NCI-H1417 (cell line): ENCODE measurements at regions not wholly inside any gene's neighbourhood (a gene's known extent, or its start where the extent isn't known, plus 50 kb on each side); places are given as distances from the start of the nearest gene placed in this dataset.

Experiments used
- DNase-seq, 3 experiments: peaks; one replicate each; lab custom pipeline; 2025; lab: John Stamatoyannopoulos, UW

DNA sequence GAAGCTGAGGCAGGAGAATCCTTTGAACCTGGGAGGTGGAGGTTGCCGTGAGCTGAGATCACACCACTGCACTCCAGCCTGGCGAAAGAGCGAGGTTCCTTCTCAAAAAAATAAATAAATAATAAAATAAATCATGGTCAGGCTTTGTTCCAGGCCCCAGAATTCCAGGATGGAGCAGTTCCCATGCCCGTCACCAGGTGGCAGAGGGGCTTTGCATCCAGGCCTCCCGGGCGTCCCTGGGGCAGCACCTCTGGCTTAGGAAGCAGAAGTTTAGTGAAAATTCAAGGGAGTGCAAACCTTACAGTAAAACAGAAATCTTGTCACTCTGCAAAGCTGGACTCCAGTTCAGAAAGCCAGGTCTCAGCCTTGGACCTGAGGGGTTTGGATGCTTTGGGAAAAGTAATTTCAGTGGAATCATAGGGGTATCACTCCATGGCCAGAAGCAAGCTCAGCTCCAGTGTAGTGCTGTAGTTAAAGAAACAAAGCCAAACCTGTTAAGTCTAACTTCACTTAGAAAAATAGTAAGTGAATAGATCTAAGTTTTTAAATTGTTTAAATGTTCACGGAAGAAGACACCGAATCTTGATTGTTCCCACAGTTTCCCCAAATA, 512.7 kb downstream of the CMPK2 start:
- peak; percentile 55 to 72 (median 61) for DNase-seq

GRCh38 chr2:6353669-6354068, 512.0 kb downstream of the CMPK2 start:
- DNase-seq, result no peak

GRCh38 chr2:6354546-6354945, 511.2 kb downstream of the CMPK2 start:
- no peak for DNase-seq

- peak in 1 of 3 experiments; percentile 7 for DNase-seq
Observed at GRCh38 chr2:6355886-6356761, 509.6 kb downstream of the CMPK2 start.

DNA sequence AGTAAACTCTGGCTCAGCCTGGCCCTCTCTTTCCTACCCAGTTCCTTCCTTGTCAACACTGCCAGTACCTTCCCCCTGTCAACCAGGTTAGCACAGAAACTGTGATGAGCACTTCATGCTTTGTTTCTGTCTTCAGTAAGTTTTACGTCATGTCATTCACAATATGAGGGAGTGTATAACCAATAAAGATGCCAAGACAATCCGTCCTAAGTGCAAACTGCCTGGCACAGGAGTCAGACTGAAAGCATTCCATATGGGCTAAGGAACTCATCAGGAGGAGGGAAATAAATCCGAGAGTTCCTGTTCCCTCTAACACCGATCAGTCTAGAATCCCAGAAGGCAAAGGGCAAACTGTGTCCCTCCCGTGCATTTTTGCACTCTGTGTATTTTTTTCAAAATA, 507.2 kb downstream of the CMPK2 start:
- DNase-seq, result no peak

- no peak for DNase-seq
Observed at GRCh38 chr2:6358985-6359384, 506.7 kb downstream of the CMPK2 start.

DNA sequence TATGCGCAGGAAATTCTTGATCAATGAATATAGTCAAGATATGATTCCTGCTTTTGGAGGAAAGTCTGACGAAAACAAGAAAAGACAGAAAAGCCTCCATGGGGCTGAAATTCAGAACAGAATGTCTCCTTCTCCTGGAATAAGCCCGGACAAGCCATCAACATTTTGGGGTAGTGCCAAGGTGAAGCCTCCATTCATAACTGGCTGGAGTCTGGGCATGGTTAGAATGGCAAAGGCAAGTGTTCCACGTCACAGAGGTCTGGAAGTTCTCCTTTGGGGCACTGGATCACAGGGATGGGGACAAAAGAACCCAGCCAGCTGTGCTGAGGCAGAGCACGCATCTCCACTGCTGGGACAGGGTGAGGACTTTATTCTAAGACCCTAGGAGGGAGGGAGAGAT, 505.7 kb downstream of the CMPK2 start:
- DNase-seq, result no peak

- no peak for DNase-seq
Observed at GRCh38 chr2:6362671-6363450, 502.8 kb downstream of the CMPK2 start.

DNA sequence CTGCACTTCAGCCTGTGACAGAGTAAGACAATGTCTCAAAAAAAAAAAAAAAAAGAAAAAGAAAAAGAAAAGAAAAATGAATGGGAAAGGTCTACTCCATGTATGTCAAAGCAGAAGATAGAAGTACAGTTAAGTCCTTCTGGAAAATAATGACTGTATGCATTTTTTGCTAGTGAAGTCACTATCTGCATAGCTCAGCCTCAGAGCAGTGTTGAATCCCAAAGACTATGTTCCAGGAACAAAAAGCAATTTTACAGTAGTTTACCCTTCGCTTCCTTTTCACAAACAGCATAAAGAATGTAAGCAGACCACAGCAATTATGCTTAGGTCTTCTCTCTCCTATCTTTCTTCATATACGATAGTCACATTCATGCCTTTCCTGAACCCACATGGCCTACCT, 497.4 kb downstream of the CMPK2 start:
- no peak for DNase-seq

DNA sequence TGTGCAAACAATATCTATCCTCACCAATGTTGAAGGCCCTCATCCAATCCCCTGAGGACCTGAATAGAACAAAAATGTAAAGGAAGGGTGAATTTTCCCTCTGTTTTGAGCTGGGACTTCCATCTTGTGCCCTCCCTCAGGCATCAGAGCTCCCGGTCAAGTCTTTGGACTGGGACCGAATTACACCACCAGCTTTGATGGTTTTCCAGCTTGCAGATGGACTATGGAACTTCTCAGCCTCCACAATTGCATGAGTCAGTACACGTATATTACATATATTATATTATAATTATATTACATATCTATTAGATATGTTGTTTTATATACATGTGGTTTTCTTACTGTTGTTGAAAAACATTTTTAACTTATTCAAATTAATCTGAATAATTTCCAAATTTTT, 496.4 kb downstream of the CMPK2 start:
- DNase-seq, result no peak

GRCh38 chr2:6370753-6371551, 494.8 kb downstream of the CMPK2 start:
- no peak for DNase-seq

- no peak for DNase-seq
Observed at GRCh38 chr2:6372317-6372901, 493.3 kb downstream of the CMPK2 start.

DNA sequence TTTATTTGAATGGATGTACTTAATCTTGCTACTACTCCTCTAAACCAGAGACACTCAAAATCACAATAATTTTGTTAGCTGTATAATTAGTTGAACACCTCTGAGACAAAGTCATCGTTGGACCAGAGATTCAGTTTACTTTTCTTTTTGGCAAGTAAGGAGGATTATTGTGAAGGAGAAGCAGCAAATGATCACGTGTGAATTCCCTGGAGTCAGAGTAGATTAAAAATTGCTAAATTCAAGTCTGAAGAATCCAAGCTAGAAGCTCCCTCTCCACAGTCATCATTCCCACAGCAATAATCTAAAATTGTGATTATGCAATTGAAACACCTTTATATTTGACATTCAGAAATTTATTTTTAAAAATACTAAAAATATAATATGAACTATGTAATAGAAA, 484.4 kb downstream of the CMPK2 start:
- DNase-seq, result no peak

GRCh38 chr2:6384341-6384740, 481.4 kb downstream of the CMPK2 start:
- DNase-seq, result peak in 2 of 3 experiments; percentile 40 to 66

DNA sequence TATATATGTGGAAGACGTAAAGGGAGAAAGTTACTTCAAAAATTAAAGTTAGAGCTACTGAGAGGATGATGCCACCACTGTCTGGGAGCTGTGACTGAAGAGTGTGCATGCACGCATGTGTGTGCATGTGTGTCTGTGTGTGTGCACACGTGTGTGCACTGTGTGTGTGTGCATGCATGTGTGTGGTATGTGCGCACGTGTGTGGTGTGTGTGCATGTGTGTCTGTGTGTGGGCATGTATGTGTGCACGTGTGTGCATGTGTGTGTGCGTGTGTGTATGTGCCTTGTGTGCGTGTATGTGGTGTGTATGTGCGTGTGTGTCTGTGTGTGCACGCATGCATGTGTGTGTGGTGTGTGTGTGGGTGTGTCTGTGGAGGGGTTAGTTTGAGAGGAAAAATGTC, 473.4 kb downstream of the CMPK2 start:
- no peak for DNase-seq

DNA sequence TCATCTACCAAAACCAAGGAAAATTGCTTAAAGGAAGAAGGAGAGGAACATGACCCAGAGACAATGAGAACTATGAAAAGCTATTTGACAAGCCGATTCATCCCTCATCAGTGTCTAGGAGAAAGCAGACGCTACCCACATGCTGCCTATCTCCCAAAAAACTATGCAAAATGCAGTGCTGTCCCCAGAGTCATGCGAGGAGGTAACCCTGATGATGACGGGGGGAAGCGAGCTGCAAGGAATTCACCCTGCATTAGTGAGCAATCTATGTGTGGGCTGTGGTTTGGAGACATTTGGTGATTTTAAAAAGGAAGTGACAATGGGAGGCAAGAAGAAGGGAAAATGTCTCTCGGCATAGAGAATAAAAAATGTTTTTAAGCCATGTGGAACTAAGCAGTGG, 472.7 kb downstream of the CMPK2 start:
- no peak for DNase-seq

DNA sequence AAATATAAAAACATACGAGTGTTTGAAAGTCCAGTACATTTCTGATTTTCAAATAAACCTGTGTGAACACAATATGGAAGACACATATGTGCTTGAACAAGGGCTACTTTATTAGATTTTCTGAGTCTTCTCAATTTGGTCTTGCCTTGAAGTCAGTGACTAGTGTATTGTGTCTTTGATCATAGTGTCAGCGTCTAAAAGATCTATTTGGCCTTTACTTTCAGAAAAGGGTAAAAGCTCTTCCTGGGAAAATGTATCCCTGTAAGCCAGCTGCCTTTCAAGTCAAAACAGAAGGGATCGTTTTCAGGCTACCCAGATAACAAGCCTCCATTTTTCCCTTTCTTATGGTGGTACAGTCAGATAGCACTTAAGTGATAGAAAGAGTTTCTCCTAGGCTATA, 471.9 kb downstream of the CMPK2 start:
- peak in 1 of 3 experiments; percentile 73 for DNase-seq

- DNase-seq, result peak; percentile 4 to 78 (median 36)
Observed at GRCh38 chr2:6394276-6394675, 471.4 kb downstream of the CMPK2 start.

- DNase-seq, result peak in 2 of 3 experiments; percentile 70
Observed at GRCh38 chr2:6398421-6398820, 467.3 kb downstream of the CMPK2 start.

DNA sequence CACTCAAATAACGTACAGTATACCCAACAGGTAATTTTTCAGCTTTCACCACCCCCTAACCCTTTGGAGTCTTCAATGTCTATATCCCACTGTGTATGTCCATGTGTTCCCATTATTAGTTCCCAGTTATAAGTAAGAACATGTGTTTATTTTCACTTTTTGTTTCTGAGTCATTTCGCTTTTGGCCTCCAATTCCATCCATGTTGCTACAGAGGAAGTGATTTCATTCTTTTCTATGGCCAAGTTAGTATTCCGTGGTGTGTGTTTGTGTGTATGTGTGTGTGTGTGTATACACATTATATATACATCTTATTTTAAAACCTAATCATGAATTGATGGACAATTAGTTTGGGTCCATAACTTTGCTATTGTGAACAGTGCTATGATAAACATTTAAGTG, 464.4 kb downstream of the CMPK2 start:
- no peak for DNase-seq

GRCh38 chr2:6408057-6408456, 457.6 kb downstream of the CMPK2 start:
- no peak for DNase-seq

DNA sequence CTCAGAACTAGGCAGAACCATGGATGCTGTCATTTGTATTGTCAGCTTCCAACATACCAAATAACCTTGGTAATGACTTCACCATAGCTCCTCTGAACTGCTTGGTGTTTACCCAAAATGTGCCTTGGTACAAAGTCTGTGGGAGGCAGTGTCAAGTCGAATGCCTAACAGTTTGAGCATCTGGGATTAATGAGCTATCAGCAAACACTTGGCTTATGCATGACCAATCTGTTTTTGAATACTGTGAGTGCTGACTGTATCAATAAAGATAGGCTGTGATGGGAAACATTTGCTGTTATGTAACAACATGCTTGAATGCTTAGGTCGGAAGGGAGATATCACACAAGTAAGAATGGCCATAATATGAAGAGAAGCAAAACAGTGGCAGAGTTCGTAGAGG, 455.4 kb downstream of the CMPK2 start:
- no peak for DNase-seq
